Gastroesophageal sphincter (tissue), 4 donors: ENCODE measurements at regions not wholly inside any gene's neighbourhood (a gene's known extent, or its start where the extent isn't known, plus 50 kb on each side); places are given as distances from the start of the nearest gene placed in this dataset.

Experiments
- ATAC-seq: fragments of 150-250 bp; one replicate; pipeline ENCODE4 v1.9.1; 2016; ENCODE audit warnings: mild to moderate bottlenecking, moderate library complexity
- H3K27ac ChIP-seq, 4 donors: fragments of 200-600 bp; sonication (generic) in 3 of 4; 1 replicate in 3 of 4; 2 replicates in 1 of 4; pipeline ENCODE4 v1.5.1; 2016 to 2019
- H3K27me3 ChIP-seq: fragments of 200-600 bp; sonication (generic); one replicate; pipeline ENCODE4 v1.5.1; 2019
- H3K36me3 ChIP-seq, 2 donors: fragments of 200-600 bp; sonication (generic); one replicate each; pipeline ENCODE4 v1.5.1; 2019; ENCODE audit warnings: control low read depth in 1 of 2
- H3K4me1 ChIP-seq, 3 donors: fragments of 200-600 bp; sonication (generic); 1 replicate in 2 of 3; 2 replicates in 1 of 3; pipeline ENCODE4 v1.5.1; 2016 to 2019; ENCODE audit warnings: control low read depth in 2 of 3
- H3K4me3 ChIP-seq, 2 donors: fragments of 200-600 bp; sonication (generic); one replicate each; pipeline ENCODE4 v1.5.1; 2019; ENCODE audit warnings: mild to moderate bottlenecking in 1 of 2, moderate library complexity in 1 of 2
- H3K9me3 ChIP-seq, 3 donors: fragments of 200-600 bp; sonication (generic); one replicate each; pipeline ENCODE4 v1.5.1; 2017 to 2019; ENCODE audit warnings: control low read depth in 2 of 3
- CTCF ChIP-seq, 4 experiments: fragments of 200-600 bp in 2 of 4; fragments of 450-650 bp in 2 of 4; sonication (generic) in 1 of 4; IDR thresholded peaks; one replicate each; pipeline ENCODE4 v1.5.1; 2017 to 2019; ENCODE audit warnings: antibody characterized with exemption in 4 of 4, mild to moderate bottlenecking in 2 of 4, moderate library complexity in 2 of 4
- EP300 ChIP-seq: sonication (generic); formaldehyde crosslinking; IDR thresholded peaks from one replicate; pipeline ENCODE4 v1.6.1; 2017; ENCODE audit warnings: antibody characterized with exemption, mild to moderate bottlenecking
- POLR2A ChIP-seq, 2 donors: fragments of 450-650 bp; IDR thresholded peaks; one replicate each; pipeline ENCODE4 v1.6.1; 2017; ENCODE audit warnings: antibody characterized with exemption in 2 of 2, mild to moderate bottlenecking in 2 of 2, moderate library complexity in 1 of 2
- POLR2AphosphoS5 ChIP-seq: sonication (generic); formaldehyde crosslinking; IDR thresholded peaks from one replicate; pipeline ENCODE4 v1.6.1; 2017; ENCODE audit warnings: antibody characterized with exemption
- WGBS, 2 donors: methylation state at CpG; one replicate each; pipeline ENCODE4 v1.1.5; 2018; ENCODE audit warnings: low coverage in 1 of 2; 5-methylcytosine and 5-hydroxymethylcytosine counted together

GRCh38 chr7:47216439-47216838, 365.5 kb downstream of the TNS3 start:
- no peak overlapping the region for H3K4me3 ChIP-seq
- H3K27me3 ChIP-seq, result no peaks in the 10 kb centered on the region
- no peaks in the 10 kb centered on the region for H3K36me3 ChIP-seq
- no peaks in the 10 kb centered on the region for H3K9me3 ChIP-seq
- whole genome bisulfite sequencing, 2 donors, result 80 to 91% methylated on average over 1 to 3 of the region's 3 CpGs
- TF ChIP-seq POLR2AphosphoS5 (no peak), EP300 (no peak), POLR2A (IDR thresholded peaks at IDR 0.05) (no peak), CTCF (IDR thresholded peaks at IDR 0.05) (no peak)
- peaks cover 0 to 33% (median 2%) of the 10 kb centered on the region in 3 donors for H3K4me1 ChIP-seq
- no peak overlapping the region for H3K27ac ChIP-seq
- ATAC-seq, result no peak

GRCh38 chr7:47215640-47216039, 366.3 kb downstream of the TNS3 start:
- ATAC-seq, result no peak
- Histone ChIP-seq H3K27ac (no peak overlapping the region), H3K4me3 (no peak overlapping the region), H3K27me3 (no peaks in the 10 kb centered on the region), H3K36me3 (no peaks in the 10 kb centered on the region), H3K9me3 (no peaks in the 10 kb centered on the region), H3K4me1 (peaks cover 0 to 34% (median 2%) of the 10 kb centered on the region in 3 donors)
- 69 to 100% methylated on average over 2 of the region's 7 CpGs for WGBS, 2 donors
- no peak for TF ChIP-seq EP300

GRCh38 chr7:47215049-47215448, 366.9 kb downstream of the TNS3 start:
- no peak for ATAC-seq
- H3K27ac ChIP-seq, result no peak overlapping the region
- TF ChIP-seq POLR2AphosphoS5 (no peak), POLR2A (IDR thresholded peaks at IDR 0.05) (no peak), EP300 (no peak), CTCF (IDR thresholded peaks at IDR 0.05) (no peak)
- peaks cover 0 to 34% (median 2%) of the 10 kb centered on the region in 3 donors for H3K4me1 ChIP-seq
- no peaks in the 10 kb centered on the region for H3K36me3 ChIP-seq
- no peak overlapping the region for H3K4me3 ChIP-seq
- WGBS, 2 donors, result 80 to 82% methylated on average over 1 to 4 of the region's 4 CpGs
- H3K9me3 ChIP-seq, result no peaks in the 10 kb centered on the region
- H3K27me3 ChIP-seq, result no peaks in the 10 kb centered on the region

- Histone ChIP-seq H3K4me1 (peaks cover 0 to 34% (median 2%) of the 10 kb centered on the region in 3 donors), H3K27ac (no peak overlapping the region), H3K27me3 (no peaks in the 10 kb centered on the region), H3K36me3 (no peaks in the 10 kb centered on the region), H3K4me3 (no peak overlapping the region), H3K9me3 (no peaks in the 10 kb centered on the region)
- WGBS, 2 donors, result 94% methylated on average over 5 of the region's 5 CpGs; no CpG with 5 or more reads in 1 of the 2 donors
- ATAC-seq, result no peak
- TF ChIP-seq EP300 (no peak), POLR2AphosphoS5 (no peak), POLR2A (IDR thresholded peaks at IDR 0.05) (no peak), CTCF (IDR thresholded peaks at IDR 0.05) (no peak)
These were observed 368.6 kb downstream of the TNS3 start for GRCh38 chr7:47213276-47213675.

- TF ChIP-seq CTCF (IDR thresholded peaks at IDR 0.05) (no peak), POLR2AphosphoS5 (no peak), EP300 (no peak), POLR2A (IDR thresholded peaks at IDR 0.05) (no peak)
- Histone ChIP-seq H3K36me3 (no peaks in the 10 kb centered on the region), H3K27me3 (no peaks in the 10 kb centered on the region), H3K4me1 (peaks cover 0 to 34% (median 2%) of the 10 kb centered on the region in 3 donors), H3K27ac (no peak overlapping the region), H3K4me3 (no peak overlapping the region), H3K9me3 (no peaks in the 10 kb centered on the region)
- 23 to 38% methylated on average over 5 of the region's 5 CpGs for WGBS, 2 donors
- no peak for ATAC-seq
These were observed 370.4 kb downstream of the TNS3 start for GRCh38 chr7:47211519-47211973.
